Frontal cortex (tissue), 3 donors: ENCODE measurements at regions not wholly inside any gene's neighbourhood (a gene's known extent, or its start where the extent isn't known, plus 50 kb on each side); places are given as distances from the start of the nearest gene placed in this dataset.
"Not testable (repeated sequence)": the region's sequence is repeated elsewhere in the genome, so short reads cannot be mapped to it uniquely, and the experiment has no call there.

Experiments
- DNase-seq, 2 donors: peaks; one replicate each; pipeline ENCODE4 v3.0.0; 2012; ENCODE audit warnings: low spot score in 2 of 2
- FAIRE-seq: peaks from 2 replicates; lab custom pipeline; 2012; peaks lifted over from hg19 to GRCh38; lab: Jason Lieb, UNC
- donor health status: control.
- donor health status: control.
- donor health status: control.

GRCh38 chr14:83611906-83612390 is 1918.0 kb upstream of the FLRT2 start:
- DNase-seq = no peak
- no peak for FAIRE-seq

DNA sequence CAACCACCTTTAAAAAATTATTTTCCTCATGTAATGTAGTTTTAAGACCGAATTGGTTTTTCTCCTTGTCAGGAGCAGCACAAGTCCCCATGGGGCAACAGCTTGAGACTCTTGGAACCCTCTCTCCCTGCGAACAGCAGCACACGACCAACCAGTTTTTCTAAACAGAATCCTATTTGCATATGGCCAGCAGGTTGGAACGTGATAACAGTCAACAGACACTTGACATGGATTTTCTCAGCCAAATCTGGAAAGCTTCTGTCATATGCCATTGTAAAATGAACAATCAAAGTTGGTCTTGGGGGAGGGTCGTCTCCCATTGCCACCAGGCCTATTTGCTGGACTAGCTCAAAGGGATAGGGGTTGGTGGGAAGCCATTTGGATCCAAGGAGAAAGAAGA is 1915.0 kb upstream of the FLRT2 start:
- FAIRE-seq (no peak), DNase-seq (no peak)

GRCh38 chr14:83624541-83624940 is 1905.4 kb upstream of the FLRT2 start:
- DNase-seq = no peak
- no peak for FAIRE-seq

- no peak for DNase-seq
- FAIRE-seq = no peak
These were observed 1897.6 kb upstream of the FLRT2 start for GRCh38 chr14:83632375-83632774.

- DNase-seq (no peak), FAIRE-seq (no peak)
These were observed 1891.0 kb upstream of the FLRT2 start for GRCh38 chr14:83638748-83639504.

GRCh38 chr14:83639505-83639875 is 1890.5 kb upstream of the FLRT2 start:
- FAIRE-seq, DNase-seq: not testable (repeated sequence)

GRCh38 chr14:83646228-83646627 is 1883.7 kb upstream of the FLRT2 start:
- DNase-seq (no peak), FAIRE-seq (no peak)

GRCh38 chr14:83660597-83660996 is 1869.3 kb upstream of the FLRT2 start:
- DNase-seq (no peak), FAIRE-seq (no peak)

GRCh38 chr14:83664389-83664788 is 1865.6 kb upstream of the FLRT2 start:
- DNase-seq (no peak), FAIRE-seq (no peak)

GRCh38 chr14:83689265-83689664 is 1840.7 kb upstream of the FLRT2 start:
- no peak for FAIRE-seq

DNA sequence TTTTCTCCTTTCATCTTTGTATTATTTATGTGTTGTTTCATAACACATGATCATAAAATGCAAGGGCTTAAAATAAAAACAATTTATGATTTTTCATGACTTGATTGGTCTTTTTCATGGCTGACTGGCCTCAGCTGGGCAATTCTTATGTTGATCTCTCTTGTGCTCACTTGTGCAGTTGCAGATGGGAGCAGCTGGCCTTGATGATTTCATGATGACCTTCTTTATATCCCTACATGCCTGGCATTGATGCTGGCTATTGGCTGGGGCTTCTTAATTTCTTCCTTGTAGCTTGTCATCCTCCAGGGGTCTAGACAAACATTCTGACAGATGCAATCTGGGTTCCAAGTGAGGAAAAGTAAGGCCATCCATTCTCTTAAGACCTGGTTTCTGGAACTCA is 1832.8 kb upstream of the FLRT2 start:
- FAIRE-seq (no peak), DNase-seq (no peak)

More at GRCh38 chr14:83689265-83689664, 1840.7 kb upstream of the FLRT2 start:
- DNase-seq = no peak

GRCh38 chr14:83702619-83703018 is 1827.3 kb upstream of the FLRT2 start:
- FAIRE-seq = no peak
- no peak for DNase-seq

DNA sequence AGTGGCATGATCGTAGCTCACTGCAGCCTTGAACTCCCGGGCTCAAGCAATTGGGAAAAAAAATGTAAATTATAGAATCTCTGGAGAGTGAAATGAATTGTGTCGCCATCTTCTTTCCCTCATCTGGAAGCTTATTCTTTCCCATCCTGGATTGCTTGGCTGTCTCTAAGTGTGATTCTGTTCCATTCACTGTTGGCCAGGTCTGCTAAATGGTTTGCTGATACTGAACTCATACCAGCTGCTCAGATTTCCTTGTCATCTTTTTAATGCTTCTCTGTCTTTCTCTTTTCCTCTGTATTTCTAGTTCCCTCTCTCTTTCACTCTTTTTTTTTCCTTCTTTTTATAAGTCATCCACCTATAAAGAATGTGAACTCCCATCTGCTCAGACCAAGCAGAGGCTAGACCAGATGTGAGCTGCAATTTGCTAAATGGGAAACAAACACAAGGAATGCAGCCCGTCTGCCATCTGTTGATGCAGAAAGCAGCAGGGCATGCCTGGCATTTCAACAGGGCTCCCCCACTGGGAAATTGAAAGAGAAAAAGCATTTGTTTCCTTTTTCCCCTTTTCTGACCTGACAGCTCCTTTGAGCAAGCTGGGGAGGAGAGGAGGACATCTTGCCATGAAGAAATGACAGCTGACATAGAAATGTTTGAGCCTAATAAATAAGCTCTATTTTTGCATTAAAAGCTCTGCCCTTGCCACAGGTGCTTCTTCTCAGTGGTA is 1823.6 kb upstream of the FLRT2 start:
- DNase-seq = no peak

DNA sequence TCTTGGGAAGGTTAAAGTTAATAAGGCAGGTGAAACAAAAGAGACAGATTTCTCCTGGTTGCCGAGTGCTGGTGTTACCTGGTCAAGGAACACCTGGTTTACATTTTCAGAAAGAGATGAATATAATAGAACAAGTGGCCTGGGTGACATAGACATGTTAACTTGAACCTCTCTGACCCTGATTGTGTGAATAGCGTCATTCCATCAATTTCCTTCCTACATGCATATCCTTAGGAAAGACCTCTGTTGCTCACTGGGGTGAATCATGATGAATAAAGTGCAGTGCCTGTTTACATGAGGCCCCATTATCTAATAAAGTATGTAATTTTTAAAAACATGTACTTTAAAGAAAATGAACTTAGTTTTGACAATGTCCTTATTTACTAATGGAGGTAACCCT is 1822.9 kb upstream of the FLRT2 start:
- DNase-seq (no peak), FAIRE-seq (no peak)

More for the DNA sequence above, 1823.6 kb upstream of the FLRT2 start:
- FAIRE-seq = no peak

DNA sequence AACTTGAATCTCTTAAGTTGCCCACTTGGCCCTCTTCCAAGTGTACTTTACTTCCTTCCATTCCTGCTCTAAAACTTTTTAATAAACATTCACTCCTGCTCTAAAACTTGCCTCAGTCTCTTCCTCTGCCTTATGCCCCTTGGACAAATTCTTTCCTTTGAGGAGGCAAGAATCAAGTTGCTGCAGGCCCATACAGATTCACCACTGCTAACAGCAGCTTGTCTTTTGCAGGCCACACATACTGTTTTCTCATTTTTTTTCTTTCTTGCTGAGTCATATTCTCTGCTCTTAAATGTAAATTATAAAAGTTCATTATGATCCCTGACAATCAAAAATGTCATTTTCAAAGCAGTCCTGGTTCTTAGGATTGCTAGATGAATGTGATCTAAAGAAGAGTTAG is 1820.8 kb upstream of the FLRT2 start:
- DNase-seq = no peak
- no peak for FAIRE-seq

GRCh38 chr14:83711046-83711445 is 1818.9 kb upstream of the FLRT2 start:
- DNase-seq = no peak
- FAIRE-seq = no peak

GRCh38 chr14:83712418-83713129 is 1817.4 kb upstream of the FLRT2 start:
- no peak for FAIRE-seq

DNA sequence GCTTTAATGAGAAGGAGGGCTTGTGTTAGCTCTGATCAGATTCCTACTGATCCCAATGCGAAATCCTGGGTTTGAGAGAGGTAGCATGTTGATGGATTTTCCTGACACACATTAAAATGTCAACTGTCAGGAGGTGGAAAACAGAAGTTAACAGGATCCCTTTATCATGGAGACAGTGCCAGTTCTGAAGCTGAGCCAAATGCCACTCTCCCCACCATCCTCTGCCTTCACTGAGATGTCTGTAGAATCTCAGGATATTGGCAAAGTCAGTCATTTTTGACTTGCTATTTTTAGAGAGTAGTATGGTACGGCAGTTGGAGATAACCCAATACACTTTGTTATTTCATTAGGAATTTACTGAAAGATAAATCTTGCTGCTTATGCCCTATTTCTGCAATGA is 1816.2 kb upstream of the FLRT2 start:
- no peak for FAIRE-seq

More at GRCh38 chr14:83712418-83713129, 1817.4 kb upstream of the FLRT2 start:
- no peak for DNase-seq

DNA sequence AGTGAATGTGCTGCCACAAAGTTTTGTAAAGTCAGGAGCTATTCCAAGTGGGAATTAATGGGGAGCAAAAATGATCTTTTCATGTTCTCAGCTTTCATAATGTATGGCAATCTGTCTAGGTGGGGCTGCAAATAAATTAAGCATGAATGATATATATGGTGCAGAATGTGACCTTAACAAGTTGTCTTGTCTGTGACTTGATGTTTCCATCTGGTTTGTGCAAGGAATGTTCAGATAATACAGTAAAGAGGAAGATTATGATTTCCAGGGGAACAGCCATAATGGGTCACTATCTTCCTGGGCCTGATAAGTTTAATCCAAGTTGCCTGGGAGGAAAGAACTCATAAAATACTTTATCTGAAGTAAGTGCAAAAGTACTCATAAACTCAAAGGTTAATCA is 1815.8 kb upstream of the FLRT2 start:
- no peak for FAIRE-seq
- DNase-seq = no peak

More for the DNA sequence above, 1816.2 kb upstream of the FLRT2 start:
- DNase-seq = no peak

GRCh38 chr14:83719435-83719834 is 1810.5 kb upstream of the FLRT2 start:
- not testable (repeated sequence) for FAIRE-seq, DNase-seq

DNA sequence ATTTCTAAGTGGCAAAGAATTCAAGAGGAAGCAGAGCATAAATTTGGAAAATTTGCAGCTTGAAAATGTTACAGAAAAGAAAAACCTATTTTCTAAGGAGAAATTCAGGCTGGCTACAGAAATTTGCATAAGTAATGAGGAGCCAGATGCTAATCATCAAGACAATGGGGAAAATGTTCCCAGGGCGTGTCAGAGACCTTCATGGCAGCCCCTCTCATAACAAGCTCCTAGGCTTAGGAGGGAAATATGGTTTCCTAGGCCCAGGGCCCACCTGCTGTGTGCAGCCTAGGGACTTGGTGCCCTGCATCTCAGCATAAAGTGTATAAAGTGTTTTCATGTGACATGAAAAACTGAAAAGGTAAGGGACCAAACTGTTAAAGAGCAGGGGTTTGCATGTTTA is 1796.3 kb upstream of the FLRT2 start:
- no peak for DNase-seq
- no peak for FAIRE-seq
